ENCODE measurements at regions not wholly inside any gene's neighbourhood (a gene's known extent, or its start where the extent isn't known, plus 50 kb on each side); places are given as distances from the start of the nearest gene placed in this dataset.

GRCh38 chr5:27773636-27774035, 735.2 kb upstream of the CDH9 start (continued):
- no peak for TF ChIP-seq SP1 (IDR thresholded peaks at IDR 0.05; ENCODE audit: low read depth, low read length)
- no peak for TF ChIP-seq ATF2 (IDR thresholded peaks at IDR 0.05; ENCODE audit: low read length)
- no peak for TF ChIP-seq RAD21 (IDR thresholded peaks at IDR 0.05 in 1 of 2, conservative IDR thresholded peaks at IDR 0.05 in 1 of 2; ENCODE audit: low read depth in 2 of 2, low read length in 2 of 2)

Data from H1 (cell line).